Fibroblast of lung (primary cell): ENCODE measurements at regions not wholly inside any gene's neighbourhood (a gene's known extent, or its start where the extent isn't known, plus 50 kb on each side); places are given as distances from the start of the nearest gene placed in this dataset.

Experiments used
- EZH2 ChIP-seq: IDR thresholded peaks from 2 replicates; pipeline ENCODE4 v1.5.1; 2012; ENCODE audit warnings: low read length, control low read depth, mild to moderate bottlenecking; ENCODE audit errors: missing control alignments
- TF ChIP-seq, protein P1 (sequence below), 2 donors: IDR thresholded peaks in 1 of 2; conservative IDR thresholded peaks in 1 of 2; 1 replicate in 1 of 2; 2 replicates in 1 of 2; pipeline ENCODE4 v1.5.1; 2011 to 2012; ENCODE audit warnings: low read length in 2 of 2, control low read depth in 1 of 2, inconsistent platforms in 1 of 2, low read depth in 1 of 2, mild to moderate bottlenecking in 1 of 2

DNA sequence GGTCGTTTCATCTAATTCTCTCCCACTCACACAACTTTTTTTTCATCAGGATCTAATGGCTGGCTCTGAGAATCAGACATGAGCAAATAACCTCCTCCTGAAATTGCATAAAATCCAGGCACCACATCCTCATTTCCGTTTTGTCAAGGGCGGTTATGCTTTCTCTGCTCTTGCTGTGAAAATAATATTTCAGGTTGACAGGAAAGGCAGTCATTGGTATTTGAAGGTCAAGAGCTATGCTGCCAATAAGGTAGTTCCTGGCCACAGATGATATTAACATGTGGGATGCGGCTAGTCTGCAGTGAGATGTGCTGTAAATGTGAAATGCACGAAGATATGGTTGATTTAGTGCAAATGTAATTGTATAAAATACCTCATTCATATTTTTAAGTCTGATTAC is 870.2 kb upstream of the TMEM132C start:
- TF ChIP-seq, protein P1, sequence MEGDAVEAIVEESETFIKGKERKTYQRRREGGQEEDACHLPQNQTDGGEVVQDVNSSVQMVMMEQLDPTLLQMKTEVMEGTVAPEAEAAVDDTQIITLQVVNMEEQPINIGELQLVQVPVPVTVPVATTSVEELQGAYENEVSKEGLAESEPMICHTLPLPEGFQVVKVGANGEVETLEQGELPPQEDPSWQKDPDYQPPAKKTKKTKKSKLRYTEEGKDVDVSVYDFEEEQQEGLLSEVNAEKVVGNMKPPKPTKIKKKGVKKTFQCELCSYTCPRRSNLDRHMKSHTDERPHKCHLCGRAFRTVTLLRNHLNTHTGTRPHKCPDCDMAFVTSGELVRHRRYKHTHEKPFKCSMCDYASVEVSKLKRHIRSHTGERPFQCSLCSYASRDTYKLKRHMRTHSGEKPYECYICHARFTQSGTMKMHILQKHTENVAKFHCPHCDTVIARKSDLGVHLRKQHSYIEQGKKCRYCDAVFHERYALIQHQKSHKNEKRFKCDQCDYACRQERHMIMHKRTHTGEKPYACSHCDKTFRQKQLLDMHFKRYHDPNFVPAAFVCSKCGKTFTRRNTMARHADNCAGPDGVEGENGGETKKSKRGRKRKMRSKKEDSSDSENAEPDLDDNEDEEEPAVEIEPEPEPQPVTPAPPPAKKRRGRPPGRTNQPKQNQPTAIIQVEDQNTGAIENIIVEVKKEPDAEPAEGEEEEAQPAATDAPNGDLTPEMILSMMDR (conservative IDR thresholded peaks at IDR 0.05 in 1 of 2, IDR thresholded peaks at IDR 0.05 in 1 of 2; ENCODE audit: low read depth in 1 of 2, low read length in 2 of 2), result no peak
- TF ChIP-seq EZH2, result no peak
